Mesothelial cell of epicardium (in vitro differentiated cells): ENCODE measurements at regions not wholly inside any gene's neighbourhood (a gene's known extent, or its start where the extent isn't known, plus 50 kb on each side); places are given as distances from the start of the nearest gene placed in this dataset.

Experiments
- DNase-seq, 2 experiments: peaks; one replicate each; pipeline ENCODE4 v3.0.0; 2021; ENCODE audit warnings: low spot score in 2 of 2; ENCODE audit not compliant: unreplicated experiment in 2 of 2
- H3K27ac Mint-ChIP-seq: 2 replicates; pipeline ENCODE4 v1.8.0; 2021; ENCODE audit warnings: mixed read lengths
- H3K27me3 Mint-ChIP-seq: 2 replicates; pipeline ENCODE4 v1.8.0; 2021; ENCODE audit warnings: low read depth, mixed read lengths
- H3K36me3 Mint-ChIP-seq: 2 replicates; pipeline ENCODE4 v1.8.0; 2021; ENCODE audit warnings: mixed read lengths
- H3K4me1 Mint-ChIP-seq: 2 replicates; pipeline ENCODE4 v1.8.0; 2021; ENCODE audit warnings: mixed read lengths
- H3K4me3 Mint-ChIP-seq: 2 replicates; pipeline ENCODE4 v1.8.0; 2021; ENCODE audit warnings: mild to moderate bottlenecking, moderate library complexity, mixed read lengths
- H3K9me3 Mint-ChIP-seq: 2 replicates; pipeline ENCODE4 v1.8.0; 2021; ENCODE audit warnings: mixed read lengths
- TF ChIP-seq, protein P1 (sequence below): fragments of 200-600 bp; sonication (generic); IDR thresholded peaks from one replicate; pipeline ENCODE4 v1.5.0; 2021; ENCODE audit warnings: antibody characterized with exemption; ENCODE audit not compliant: unreplicated experiment

GRCh38 chr3:13222131-13222530 lies 148.9 kb upstream of the IQSEC1 start:
- peaks cover under 1% of the 10 kb centered on the region for H3K27me3 Mint-ChIP-seq
- TF ChIP-seq, protein P1, sequence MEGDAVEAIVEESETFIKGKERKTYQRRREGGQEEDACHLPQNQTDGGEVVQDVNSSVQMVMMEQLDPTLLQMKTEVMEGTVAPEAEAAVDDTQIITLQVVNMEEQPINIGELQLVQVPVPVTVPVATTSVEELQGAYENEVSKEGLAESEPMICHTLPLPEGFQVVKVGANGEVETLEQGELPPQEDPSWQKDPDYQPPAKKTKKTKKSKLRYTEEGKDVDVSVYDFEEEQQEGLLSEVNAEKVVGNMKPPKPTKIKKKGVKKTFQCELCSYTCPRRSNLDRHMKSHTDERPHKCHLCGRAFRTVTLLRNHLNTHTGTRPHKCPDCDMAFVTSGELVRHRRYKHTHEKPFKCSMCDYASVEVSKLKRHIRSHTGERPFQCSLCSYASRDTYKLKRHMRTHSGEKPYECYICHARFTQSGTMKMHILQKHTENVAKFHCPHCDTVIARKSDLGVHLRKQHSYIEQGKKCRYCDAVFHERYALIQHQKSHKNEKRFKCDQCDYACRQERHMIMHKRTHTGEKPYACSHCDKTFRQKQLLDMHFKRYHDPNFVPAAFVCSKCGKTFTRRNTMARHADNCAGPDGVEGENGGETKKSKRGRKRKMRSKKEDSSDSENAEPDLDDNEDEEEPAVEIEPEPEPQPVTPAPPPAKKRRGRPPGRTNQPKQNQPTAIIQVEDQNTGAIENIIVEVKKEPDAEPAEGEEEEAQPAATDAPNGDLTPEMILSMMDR, result no peak
- no peaks in the 10 kb centered on the region for H3K9me3 Mint-ChIP-seq
- H3K36me3 Mint-ChIP-seq, result no peaks in the 10 kb centered on the region
- no peaks in the 10 kb centered on the region for H3K4me1 Mint-ChIP-seq
- no peak for DNase-seq
- no peak overlapping the region for H3K27ac Mint-ChIP-seq
- no peak overlapping the region for H3K4me3 Mint-ChIP-seq

GRCh38 chr3:13221491-13222061 lies 148.3 kb upstream of the IQSEC1 start:
- Mint-ChIP-seq H3K4me3 (no peak overlapping the region), H3K27me3 (peaks cover 3% of the 10 kb centered on the region), H3K27ac (no peak overlapping the region)

GRCh38 chr3:13220991-13221390 lies 147.8 kb upstream of the IQSEC1 start:
- H3K9me3 Mint-ChIP-seq, result no peaks in the 10 kb centered on the region
- H3K4me1 Mint-ChIP-seq, result no peaks in the 10 kb centered on the region
- H3K27me3 Mint-ChIP-seq, result peaks cover 3% of the 10 kb centered on the region
- no peaks in the 10 kb centered on the region for H3K36me3 Mint-ChIP-seq
- DNase-seq, result no peak
- no peak overlapping the region for H3K4me3 Mint-ChIP-seq
- H3K27ac Mint-ChIP-seq, result no peak overlapping the region
- TF ChIP-seq, protein P1, result no peak

More at GRCh38 chr3:13221491-13222061, 148.3 kb upstream of the IQSEC1 start:
- Mint-ChIP-seq H3K4me1 (no peaks in the 10 kb centered on the region), H3K9me3 (no peaks in the 10 kb centered on the region), H3K36me3 (no peaks in the 10 kb centered on the region)
- no peak for DNase-seq
- TF ChIP-seq, protein P1, result no peak

GRCh38 chr3:13219902-13220296 lies 146.7 kb upstream of the IQSEC1 start:
- Mint-ChIP-seq H3K4me3 (no peak overlapping the region), H3K27me3 (peaks cover 3% of the 10 kb centered on the region), H3K36me3 (no peaks in the 10 kb centered on the region), H3K27ac (no peak overlapping the region), H3K4me1 (no peaks in the 10 kb centered on the region), H3K9me3 (no peaks in the 10 kb centered on the region)
- no peak for DNase-seq
- TF ChIP-seq, protein P1, result no peak

- Mint-ChIP-seq H3K36me3 (no peaks in the 10 kb centered on the region), H3K9me3 (no peaks in the 10 kb centered on the region), H3K27me3 (peaks cover 3% of the 10 kb centered on the region), H3K27ac (no peak overlapping the region), H3K4me3 (no peak overlapping the region), H3K4me1 (no peaks in the 10 kb centered on the region)
- DNase-seq, result no peak
- TF ChIP-seq, protein P1, result no peak
Measured at GRCh38 chr3:13219077-13219901, 146.1 kb upstream of the IQSEC1 start.
